Astrocyte (in vitro differentiated cells and primary cell): ENCODE measurements at regions not wholly inside any gene's neighbourhood (a gene's known extent, or its start where the extent isn't known, plus 50 kb on each side); places are given as distances from the start of the nearest gene placed in this dataset.

Experiments used
- CTCF ChIP-seq: IDR thresholded peaks from 2 replicates; pipeline ENCODE4 v1.5.1; 2011; ENCODE audit warnings: low read depth, mild to moderate bottlenecking, inconsistent platforms, low read length, moderate library complexity; ENCODE audit not compliant: insufficient read depth
- EZH2 ChIP-seq: IDR thresholded peaks from 2 replicates; pipeline ENCODE4 v1.6.1; 2012; ENCODE audit warnings: mild to moderate bottlenecking, low read length, inconsistent platforms; ENCODE audit not compliant: insufficient read depth

- TF ChIP-seq CTCF = no peak
- no peak for TF ChIP-seq EZH2
Measured at GRCh38 chr4:132493476-132493875, 655.6 kb upstream of the PCDH10 start.
